NCI-H524 (cell line): ENCODE measurements at regions not wholly inside any gene's neighbourhood (a gene's known extent, or its start where the extent isn't known, plus 50 kb on each side); places are given as distances from the start of the nearest gene placed in this dataset.
"Not testable (repeated sequence)": the region's sequence is repeated elsewhere in the genome, so short reads cannot be mapped to it uniquely, and the experiment has no call there.

Experiments
- DNase-seq, 2 experiments: peaks; one replicate each; lab custom pipeline; 2025; lab: John Stamatoyannopoulos, UW

- no peak for DNase-seq
Observed at GRCh38 chr12:83472350-83472749, 785.6 kb downstream of the TMTC2 start.

GRCh38 chr12:83471341-83471740 is 784.6 kb downstream of the TMTC2 start:
- peak in 1 of 2 experiments; percentile 11 for DNase-seq

GRCh38 chr12:83470749-83471148 is 784.0 kb downstream of the TMTC2 start:
- no peak for DNase-seq

- DNase-seq = no peak
Observed at GRCh38 chr12:83468988-83469908, 782.5 kb downstream of the TMTC2 start.

GRCh38 chr12:83465632-83466031 is 778.9 kb downstream of the TMTC2 start:
- no peak for DNase-seq

GRCh38 chr12:83462419-83462818 is 775.7 kb downstream of the TMTC2 start:
- peak in 1 of 2 experiments; percentile 16 for DNase-seq

GRCh38 chr12:83461336-83461935 is 774.7 kb downstream of the TMTC2 start:
- no peak for DNase-seq

- DNase-seq = no peak
Observed at GRCh38 chr12:83451189-83451588, 764.5 kb downstream of the TMTC2 start.

GRCh38 chr12:83434600-83434999 is 747.9 kb downstream of the TMTC2 start:
- DNase-seq = no peak

GRCh38 chr12:83432176-83432719 is 745.5 kb downstream of the TMTC2 start:
- no peak for DNase-seq

- DNase-seq = not testable (repeated sequence)
Observed at GRCh38 chr12:83427586-83428136, 741.0 kb downstream of the TMTC2 start.

- no peak for DNase-seq
Observed at GRCh38 chr12:83414981-83415380, 728.3 kb downstream of the TMTC2 start.

- DNase-seq = no peak
Observed at GRCh38 chr12:83408851-83409250, 722.1 kb downstream of the TMTC2 start.

GRCh38 chr12:83408146-83408545 is 721.4 kb downstream of the TMTC2 start:
- DNase-seq = no peak

GRCh38 chr12:83404521-83404920 is 717.8 kb downstream of the TMTC2 start:
- DNase-seq = no peak

- no peak for DNase-seq
Observed at GRCh38 chr12:83390186-83390585, 703.5 kb downstream of the TMTC2 start.

GRCh38 chr12:83389237-83389996 is 702.7 kb downstream of the TMTC2 start:
- DNase-seq = peak in 1 of 2 experiments; percentile 19

GRCh38 chr12:83388551-83388950 is 701.8 kb downstream of the TMTC2 start:
- no peak for DNase-seq

- DNase-seq = no peak
Observed at GRCh38 chr12:83386527-83387264, 700.0 kb downstream of the TMTC2 start.

- DNase-seq = no peak
Observed at GRCh38 chr12:83378186-83378727, 691.6 kb downstream of the TMTC2 start.

- no peak for DNase-seq
Observed at GRCh38 chr12:83365317-83365716, 678.6 kb downstream of the TMTC2 start.
